ENCODE measurements at regions not wholly inside any gene's neighbourhood (a gene's known extent, or its start where the extent isn't known, plus 50 kb on each side); places are given as distances from the start of the nearest gene placed in this dataset.

DNA sequence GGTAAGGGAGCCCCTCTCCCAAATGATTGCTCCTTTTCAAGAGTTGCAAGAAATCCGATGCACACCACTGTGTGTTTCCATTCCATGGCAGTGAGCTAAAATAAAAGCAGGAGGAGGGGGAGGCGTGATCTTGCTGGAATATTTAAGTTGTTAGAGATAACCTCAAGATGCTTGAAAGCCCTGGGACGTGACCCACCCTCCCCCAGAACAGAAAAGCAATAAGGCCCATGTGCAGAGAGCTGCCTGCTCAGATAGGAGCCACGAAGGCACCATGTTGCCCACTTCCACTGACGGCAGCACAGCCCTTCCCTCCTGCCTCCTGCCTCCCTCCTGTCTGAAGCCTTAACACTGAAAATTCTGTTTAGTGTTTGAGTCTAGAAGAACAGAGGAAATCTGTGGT lies 432.6 kb upstream of the CDH4 start:
- no peak for DNase-seq

DNA sequence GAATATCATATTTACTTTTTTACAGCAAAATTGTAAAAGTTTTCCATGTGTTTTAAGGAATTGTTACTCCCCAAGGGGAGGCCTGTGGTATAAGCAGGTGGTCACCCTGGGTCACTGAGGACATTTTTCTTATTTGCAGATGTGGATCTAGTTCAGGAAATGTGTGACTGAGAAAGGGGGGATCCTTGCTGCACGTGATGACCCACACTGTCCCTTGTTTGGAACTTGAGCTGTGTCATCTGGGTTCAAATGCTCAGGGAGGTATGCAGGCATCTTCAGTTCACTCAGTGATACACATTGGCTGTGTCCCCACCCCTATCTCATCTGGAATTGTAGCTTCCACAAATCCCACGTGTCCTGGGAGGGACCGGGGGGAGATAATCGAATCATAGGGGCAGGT lies 431.9 kb upstream of the CDH4 start:
- no peak for DNase-seq

DNA sequence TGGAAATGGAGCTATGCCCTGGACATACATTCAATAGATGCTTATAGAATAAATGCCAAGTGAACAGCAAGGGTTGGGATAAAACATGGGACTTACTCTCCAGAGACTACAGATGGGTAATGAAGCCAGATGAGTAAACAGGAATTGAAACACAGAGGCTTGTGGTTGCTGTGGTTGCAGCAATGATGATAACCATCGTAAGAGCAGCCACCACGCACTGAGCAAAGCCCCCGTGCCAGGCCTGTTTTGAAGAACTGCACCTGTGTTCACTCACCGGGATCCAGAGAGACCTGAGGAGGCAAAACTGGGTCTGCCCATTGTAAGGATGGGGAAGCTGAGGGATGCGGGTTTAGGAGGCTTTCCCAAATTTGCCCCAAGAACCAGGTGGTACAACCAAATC lies 431.1 kb upstream of the CDH4 start:
- DNase-seq: no peak

DNA sequence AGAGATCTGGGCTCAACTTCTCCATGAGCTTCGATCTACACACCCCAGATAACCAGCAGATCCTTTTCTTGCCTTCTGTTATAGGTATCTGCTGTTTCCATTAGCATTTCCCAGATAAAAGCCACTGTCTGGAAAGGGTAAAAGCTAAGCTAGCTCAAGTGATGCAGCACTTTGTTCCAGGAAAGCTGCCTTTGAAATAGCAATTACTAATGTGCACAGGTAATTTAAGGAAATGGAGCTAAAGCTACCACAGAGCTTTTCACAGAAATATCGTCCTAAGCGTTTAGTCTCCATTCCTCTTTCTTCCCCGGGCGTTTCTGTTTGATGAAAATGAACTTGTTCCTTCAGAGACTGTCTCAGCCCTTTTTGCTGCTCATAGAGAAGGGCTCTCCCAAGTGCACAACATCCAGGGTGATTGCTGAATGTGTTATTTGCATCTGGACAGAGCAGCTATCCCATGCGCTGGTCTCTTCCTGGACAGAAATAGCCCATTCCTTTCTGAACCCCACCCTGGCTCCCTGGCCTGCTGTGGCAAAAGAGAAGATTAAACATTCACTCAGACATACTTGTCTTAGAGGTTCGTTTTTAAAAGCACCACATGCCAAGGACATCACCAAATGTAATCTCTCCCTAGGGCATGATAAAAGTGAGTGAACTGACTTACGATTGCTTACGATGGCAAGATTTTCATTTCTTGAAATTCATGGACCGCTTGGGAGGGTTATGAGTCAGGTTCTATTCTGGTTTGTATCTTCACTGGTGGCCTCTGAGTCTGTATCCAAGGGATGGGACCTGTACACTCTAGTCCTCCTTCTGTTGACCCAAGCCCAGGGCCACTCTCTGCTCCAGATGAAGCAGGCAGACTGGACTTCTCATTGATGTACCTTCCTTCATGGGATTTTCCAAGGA lies 429.1 kb upstream of the CDH4 start:
- DNase-seq: no peak

DNA sequence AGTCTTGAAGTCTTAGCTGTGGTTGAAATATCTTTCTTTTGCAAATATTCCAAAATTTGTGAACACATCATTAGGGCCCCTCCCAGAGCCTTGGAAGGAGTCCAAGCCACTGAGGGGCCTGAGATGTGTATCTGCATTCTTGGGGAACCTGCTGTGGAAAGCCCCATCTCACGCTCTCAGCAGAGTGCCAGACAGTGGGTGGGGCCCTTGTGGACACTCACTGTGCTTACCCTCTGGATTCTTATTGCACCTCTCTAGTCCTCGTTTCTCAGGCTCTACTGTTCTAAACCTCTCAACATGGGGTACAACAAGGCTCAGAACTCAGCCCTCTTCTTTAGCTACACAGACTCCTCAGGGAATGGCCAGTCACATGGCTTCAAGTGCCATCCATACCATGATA lies 416.2 kb upstream of the CDH4 start:
- DNase-seq: no peak

DNA sequence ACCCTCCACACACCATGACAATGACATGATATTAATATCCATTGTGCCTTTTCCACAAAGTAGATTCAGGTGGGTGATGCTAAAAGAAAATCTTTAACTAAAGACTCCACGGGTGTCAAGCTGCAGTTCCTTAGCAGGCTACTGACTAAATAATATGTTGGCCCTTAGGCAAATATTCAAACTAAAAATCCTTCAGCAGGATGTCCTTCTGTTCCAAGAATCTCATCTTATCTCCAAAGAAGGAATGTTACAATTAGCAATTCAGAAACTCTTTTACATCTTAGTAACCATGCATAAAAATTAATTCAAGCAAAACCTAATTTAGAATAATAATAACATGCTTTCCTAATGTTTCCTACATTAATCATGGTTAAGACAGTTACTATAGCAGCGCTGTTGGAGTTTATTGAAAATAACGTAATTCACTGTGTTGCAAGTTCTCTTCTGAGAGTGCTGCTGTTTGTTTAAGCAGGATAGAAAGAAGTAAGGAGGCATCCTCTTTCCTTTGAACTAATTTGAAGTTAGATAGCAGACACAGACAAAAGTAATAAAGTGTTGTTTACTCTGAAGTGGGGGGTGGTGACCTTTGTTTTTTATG lies 414.8 kb upstream of the CDH4 start:
- no peak for DNase-seq

DNA sequence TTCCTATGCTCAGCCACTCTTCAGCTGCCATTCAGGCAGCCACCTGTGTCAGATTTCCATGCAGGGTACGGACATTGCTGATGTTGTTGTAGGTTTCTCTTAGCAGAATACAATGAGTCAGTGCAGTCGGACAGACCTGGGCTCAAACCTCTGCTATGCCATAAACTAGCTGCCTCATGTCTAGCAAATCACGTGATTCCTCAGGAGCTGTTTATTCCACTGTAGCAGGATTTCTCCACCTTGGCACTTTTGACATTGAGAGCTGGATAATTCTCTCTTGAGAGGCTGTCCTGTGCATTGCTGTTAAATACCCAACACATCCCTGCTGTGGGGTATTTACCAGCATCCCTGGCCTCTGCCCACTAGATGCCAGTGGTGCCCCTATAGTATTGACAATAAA lies 413.8 kb upstream of the CDH4 start:
- no peak for DNase-seq

DNA sequence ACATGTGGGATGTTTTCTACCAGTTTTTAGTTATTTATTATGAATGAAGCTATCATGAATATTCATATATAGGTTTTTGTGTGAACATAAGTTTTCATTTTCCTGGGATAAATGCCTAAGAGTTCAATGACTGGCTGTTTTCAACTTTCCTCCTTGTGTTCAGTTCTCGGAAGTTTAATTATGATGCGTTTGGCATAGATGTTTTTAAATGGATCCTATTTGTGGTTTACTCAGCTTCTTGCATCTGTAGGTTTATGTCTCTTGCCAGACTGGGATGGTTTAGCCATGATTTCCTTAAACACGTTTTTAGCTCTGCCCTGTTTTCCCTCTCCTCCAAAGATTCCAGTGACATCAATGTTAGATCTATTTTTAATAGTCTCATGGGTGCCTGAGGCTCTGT lies 411.1 kb upstream of the CDH4 start:
- DNase-seq: no peak

DNA sequence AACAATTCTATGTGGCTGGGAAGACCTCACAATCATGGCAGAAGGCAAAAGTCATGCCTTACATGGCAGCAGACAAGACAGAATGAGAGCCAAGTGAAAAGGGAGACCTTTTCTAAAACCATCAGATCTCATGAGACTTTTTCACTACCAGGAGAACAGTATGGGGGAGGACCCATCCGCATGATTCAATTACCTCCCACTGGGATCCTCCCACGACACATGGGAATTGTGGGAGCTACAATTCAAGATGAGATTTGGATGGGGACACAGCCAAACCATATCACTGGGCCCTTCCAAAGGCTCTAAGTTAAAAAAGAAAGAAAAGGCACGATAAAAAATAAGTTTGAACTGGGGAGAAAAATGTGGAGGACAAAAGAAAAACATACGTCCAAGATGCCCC lies 406.9 kb upstream of the CDH4 start:
- no peak for DNase-seq

DNA sequence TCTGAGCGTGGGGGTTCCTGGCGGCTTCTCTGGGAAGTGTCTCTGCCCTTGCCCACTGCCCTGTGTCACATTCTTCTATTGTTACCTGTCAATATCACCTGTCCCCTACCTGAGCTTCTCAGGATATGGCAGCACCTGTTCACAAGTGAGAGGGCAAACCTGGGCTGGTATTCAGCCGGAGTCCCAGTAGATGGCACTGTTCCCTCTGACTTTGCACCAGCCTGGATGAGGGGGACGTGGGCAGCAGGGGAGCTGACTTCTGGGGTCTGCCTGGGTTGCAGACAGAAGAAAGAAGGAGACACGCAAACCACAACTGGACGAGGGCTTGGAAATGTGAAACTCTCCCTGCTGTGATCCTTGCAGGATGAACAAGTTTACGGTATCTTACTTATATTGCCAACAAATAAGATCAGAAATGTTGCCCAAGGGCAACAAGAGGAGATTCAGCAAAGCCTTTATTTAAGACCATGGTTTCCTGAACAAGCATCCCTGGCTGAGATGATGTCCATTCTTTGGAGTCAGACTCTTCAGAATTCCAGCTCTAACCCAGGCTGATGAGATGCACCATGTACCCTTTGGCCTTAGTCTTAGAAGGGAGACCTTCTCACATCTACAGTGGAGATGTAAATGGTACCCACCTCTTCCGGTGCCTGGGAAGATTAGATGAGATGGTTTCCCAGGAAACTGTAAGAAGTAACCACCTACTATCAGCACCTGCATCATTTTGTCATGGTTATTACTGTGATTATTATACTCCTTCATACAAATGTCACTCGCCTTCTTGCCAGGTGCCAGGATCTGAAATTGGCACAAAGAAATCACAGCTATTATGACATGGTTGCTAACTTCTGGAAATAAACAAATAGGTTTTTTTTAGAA lies 400.0 kb upstream of the CDH4 start:
- no peak for DNase-seq

DNA sequence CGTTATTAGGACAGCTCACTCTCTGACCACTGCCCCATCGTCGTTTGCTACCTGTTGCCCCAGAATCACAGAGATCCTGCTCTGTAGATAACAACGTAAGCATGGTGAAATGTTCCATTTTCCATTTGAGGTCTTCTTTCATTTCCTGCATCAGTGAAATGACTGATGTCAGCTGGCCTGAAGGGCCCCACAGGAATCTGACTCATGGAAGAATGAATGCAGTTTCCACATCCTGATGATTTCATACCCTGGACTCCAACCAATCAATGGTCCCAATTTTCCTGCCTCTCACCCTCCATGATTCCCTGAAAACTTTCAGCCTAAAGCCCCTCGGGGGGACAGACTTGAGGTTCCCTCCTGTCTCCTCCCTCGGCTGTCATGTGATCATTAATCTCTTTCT lies 394.4 kb upstream of the CDH4 start:
- DNase-seq: peak; percentile 67

DNA sequence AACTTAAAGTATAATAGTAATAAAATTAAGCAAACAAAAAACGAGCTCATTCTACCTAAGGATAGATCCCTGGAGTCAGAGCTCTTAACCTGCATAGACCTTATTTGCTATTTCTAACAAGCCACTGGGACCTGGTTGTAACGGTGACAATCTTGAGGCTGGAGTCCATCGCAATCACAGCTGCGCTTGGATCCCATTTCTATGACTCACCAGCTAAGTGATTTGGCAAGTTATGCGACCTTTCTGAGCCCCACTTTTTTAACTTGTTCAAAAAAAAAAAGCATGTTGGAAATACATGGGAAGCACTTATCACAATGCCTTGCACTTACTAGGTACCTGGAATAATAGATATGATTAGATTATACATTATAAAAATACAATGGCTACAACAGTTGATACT lies 389.5 kb upstream of the CDH4 start:
- DNase-seq: peak; percentile 7

DNA sequence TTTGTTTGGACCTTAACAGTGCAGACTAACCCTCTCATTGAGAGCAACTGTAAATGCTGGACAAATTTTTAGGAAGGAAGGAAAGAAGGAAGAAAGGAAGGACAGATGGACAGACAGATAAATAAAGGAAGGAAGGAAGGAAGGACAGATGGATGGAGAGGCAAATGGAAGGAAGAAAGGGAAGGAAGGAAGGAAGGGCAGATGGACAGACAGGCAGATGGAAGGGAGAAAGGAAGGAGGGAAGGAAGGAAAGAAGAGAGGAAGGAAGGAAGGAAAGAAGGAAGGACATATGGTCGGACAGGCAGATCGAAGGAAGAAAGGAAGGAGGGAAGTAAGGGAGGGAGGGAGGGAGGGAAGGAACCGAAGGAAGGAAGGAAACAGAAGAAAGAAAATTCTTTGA lies 388.5 kb upstream of the CDH4 start:
- no peak for DNase-seq

DNA sequence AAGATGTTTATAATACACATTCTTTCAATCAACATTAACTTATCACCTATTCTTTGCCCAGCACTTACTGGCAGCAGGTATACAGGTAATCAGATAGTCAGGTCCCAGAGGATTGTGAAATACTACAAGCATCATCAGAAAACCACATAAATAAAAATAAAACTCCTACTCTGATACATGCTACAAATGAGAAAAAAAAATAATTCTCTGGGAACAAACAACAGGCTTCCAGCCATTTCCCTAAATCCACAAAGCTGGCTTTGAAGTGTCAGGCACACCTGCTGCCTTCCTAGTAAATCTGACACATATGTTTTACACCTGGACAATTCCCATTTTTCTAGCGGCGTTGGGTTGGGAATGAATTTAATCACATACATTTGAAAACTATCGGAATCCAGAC lies 384.5 kb upstream of the CDH4 start:
- no peak for DNase-seq

DNA sequence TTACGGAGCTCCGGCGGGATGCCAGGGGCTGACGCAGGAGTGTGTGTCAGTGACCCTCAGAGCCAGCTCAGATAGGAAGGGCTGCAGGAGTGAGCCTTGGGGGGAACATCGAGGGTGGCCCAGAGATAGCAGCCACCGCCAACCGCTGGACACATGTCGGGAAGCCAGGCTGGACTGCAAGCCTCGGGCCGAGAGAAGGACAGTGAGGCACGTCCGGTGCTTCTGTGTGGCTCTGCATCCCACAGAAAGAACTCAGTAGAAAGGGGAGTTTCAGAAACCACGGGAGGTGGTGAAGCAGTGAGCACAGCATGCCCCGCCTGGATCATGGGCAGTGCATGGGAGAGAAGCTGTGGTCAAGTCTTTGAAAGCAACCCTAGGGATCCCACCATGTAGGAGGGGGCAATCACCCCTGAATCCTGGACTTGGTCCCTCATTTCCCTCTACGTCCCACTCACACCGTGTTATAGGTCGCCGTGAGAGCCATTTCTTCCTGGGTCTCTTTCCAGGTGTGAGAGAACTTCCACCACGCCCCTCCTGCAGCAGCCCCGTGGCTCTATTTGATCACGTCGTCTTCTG lies 383.7 kb upstream of the CDH4 start:
- no peak for DNase-seq

DNA sequence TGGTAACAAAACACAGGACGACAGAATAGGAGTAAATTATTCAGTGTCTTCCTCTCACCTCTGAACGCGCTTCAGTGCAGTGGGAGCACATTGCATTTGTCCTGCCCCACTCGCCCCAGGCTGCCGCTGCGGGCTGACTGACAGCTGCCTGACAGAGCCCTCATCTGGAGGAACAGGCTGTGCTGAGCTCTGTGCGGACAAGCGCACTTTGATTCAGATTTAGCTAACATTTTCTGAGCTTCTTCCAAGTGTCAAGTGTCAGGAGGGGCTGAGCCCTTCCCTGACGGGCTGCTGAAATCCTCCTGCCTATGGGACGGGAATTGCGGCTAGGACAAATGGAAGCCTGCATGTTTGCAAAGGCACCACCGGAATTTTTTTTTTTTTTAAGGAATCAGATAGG lies 383.0 kb upstream of the CDH4 start:
- no peak for DNase-seq

DNA sequence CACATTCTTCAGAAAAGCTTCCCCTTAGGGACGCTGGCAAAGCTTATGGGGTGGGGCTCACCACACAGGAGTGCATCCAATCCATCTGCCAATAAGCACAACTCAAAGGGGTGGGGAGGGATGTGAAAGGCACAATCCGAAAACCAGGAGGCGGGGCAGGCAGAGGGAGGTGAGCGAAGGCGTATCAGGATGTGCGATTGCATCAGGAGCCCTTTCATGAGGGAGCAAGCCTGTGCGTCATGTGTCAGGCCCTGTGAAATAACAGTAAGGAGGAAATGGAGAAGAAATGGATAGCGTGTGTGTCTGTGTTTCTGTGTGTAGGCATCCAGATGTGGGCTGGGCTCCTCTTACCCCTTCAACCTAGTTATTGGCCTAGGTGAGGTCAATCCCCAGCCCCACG lies 382.4 kb upstream of the CDH4 start:
- no peak for DNase-seq

DNA sequence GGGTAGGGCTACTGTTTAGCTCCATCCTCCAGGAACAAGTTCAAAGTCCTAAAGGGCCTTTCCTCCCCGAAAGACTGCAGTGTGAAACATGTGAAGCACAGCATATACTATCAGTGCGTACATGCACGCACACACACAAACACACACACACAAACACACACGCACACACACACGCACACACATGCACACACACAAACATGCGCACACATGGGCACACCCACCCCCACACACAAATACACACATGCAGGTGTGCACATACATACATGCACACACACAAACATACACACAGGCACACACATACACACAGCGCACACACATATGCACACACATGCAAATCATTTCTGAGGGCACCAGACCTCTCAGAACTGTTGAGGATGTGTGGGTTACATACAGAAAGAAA lies 382.0 kb upstream of the CDH4 start:
- DNase-seq: no peak

DNA sequence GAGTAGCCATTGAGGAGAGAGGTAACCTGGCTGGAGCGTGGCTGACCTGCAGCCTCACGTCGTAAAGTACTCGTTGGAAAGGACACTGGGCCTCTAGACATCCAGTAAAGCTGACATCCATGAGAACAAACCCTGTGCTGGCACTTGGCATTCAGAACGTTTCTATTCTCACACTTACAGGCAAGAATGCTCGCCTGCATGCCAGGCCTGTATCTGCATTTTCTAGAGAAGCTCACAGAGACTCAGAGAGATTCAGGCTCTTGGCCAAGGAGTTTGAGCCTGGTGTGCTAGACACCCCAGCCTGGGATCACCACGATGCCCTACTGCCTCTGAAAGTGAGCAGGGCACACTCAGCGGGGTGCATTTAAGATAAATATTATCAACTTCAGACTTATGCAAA lies 379.8 kb upstream of the CDH4 start:
- DNase-seq: no peak

DNA sequence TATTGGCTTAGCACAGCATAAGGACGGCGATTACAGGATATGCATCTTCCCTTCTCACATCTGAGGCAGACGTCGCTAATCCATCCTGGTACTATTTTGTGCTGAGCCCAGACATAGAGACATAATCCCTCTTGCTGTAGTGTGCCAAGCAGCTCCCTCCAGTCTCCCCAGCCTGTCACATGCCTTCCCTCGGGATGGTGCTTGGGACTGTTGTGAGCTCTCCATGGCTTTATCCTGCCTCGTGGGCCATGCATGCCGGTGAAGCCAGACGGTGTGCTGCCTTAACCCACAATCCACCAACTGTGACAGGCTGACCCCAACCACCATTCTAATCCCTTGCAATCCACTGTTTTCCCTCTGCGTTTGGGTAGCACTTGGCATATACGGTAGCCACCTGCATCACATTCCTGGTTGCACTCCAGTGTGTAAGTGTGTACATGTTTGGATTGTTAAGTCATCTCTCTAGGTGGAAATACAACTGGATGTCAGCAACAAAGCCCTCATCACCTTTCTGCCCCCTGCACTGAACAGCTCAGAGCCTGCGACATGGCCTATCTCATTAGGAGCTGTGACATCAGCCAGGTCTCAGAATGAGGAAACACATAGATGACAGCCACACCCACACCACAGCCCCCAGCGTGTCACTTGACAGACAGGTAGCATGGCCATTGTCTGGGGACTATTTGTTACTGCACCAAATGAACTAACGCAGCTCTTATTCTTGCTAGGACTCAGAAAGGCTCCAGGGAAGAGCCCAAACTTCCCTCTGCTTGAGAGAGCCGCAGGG lies 374.8 kb upstream of the CDH4 start:
- no peak for DNase-seq

DNA sequence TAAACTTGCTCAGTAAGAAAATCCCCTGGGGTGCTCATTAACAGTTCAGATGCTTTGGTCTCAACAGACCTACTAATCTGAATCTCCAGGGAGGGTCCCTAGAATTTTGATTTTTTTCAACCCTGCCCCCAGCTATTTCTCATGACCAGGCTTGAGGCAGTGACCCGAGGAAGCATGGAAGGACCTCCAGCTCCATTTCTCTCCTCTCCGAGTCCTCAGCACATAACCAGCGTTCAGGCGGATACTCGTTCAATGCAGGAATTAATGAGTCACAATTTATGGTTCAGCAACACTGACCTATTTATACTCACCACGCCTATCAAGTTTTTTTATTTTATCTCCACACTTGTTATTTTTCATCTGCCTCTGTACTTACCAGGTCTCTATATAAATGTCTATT lies 369.2 kb upstream of the CDH4 start:
- DNase-seq: no peak

DNA sequence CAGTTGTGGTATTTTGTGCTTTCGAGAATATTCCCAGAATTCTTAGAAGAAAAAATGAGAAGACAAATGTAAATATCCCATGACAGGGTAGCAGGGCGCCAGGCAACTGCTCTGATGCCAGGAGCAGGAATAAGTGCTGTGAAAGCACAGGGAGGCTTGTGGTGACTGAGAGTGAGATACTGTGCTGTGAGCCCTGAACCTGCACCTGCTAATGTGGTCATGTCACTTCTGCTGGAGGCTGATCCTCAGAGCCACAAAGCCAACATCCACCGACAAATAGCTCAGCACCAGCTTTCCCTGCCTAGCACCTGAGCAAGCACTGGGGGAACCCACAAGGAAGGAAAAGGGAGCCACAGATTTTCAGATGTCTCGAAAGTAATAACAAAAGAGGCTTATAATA lies 368.6 kb upstream of the CDH4 start:
- DNase-seq: no peak

DNA sequence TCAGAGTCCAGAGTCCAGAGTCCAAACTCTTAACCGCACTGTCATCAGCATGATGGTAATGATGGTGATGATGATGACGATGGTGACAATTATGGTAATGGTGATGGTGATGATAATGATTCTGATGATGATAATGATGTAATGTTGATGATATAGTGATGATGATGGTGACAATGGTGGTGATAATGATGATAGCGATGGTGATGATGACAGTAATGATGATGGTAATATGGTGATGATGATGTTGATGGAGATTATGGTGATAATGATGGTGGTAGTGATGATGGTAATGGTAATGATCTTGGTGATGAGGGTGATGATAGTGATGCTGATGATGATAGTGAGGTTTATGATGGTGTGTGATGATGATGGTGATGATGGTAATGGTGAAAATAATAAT lies 367.8 kb upstream of the CDH4 start:
- no peak for DNase-seq
